WI38 (cell line): ENCODE measurements at regions not wholly inside any gene's neighbourhood (a gene's known extent, or its start where the extent isn't known, plus 50 kb on each side); places are given as distances from the start of the nearest gene placed in this dataset.

Experiments
- H3K4me3 ChIP-seq: 2 replicates; pipeline ENCODE4 v1.5.1; 2011; ENCODE audit warnings: low read depth, mild to moderate bottlenecking, control low read depth, low read length
- CTCF ChIP-seq: IDR thresholded peaks from 2 replicates; pipeline ENCODE4 v1.5.1; 2012; ENCODE audit warnings: low read depth, mild to moderate bottlenecking, control low read depth, low read length

GRCh38 chr10:109417803-109418202 is 505.5 kb downstream of the XPNPEP1 start:
- no peak overlapping the region for H3K4me3 ChIP-seq
- TF ChIP-seq CTCF: no peak

GRCh38 chr10:109412353-109412752 is 511.0 kb downstream of the XPNPEP1 start:
- TF ChIP-seq CTCF: no peak
- H3K4me3 ChIP-seq: no peak overlapping the region

- TF ChIP-seq CTCF: no peak
- no peak overlapping the region for H3K4me3 ChIP-seq
Observed at GRCh38 chr10:109411917-109412316, 511.4 kb downstream of the XPNPEP1 start.

GRCh38 chr10:109405338-109405737 is 518.0 kb downstream of the XPNPEP1 start:
- TF ChIP-seq CTCF: no peak
- no peak overlapping the region for H3K4me3 ChIP-seq

- no peak overlapping the region for H3K4me3 ChIP-seq
- no peak for TF ChIP-seq CTCF
Observed at GRCh38 chr10:109403551-109403950, 519.8 kb downstream of the XPNPEP1 start.

GRCh38 chr10:109393425-109393824 is 529.9 kb downstream of the XPNPEP1 start:
- H3K4me3 ChIP-seq: no peak overlapping the region

GRCh38 chr10:109386921-109387320 is 536.4 kb downstream of the XPNPEP1 start:
- no peak overlapping the region for H3K4me3 ChIP-seq
- TF ChIP-seq CTCF: no peak

More at GRCh38 chr10:109393425-109393824, 529.9 kb downstream of the XPNPEP1 start:
- TF ChIP-seq CTCF: no peak
